ENCODE measurements at regions not wholly inside any gene's neighbourhood (a gene's known extent, or its start where the extent isn't known, plus 50 kb on each side); places are given as distances from the start of the nearest gene placed in this dataset.

GRCh38 chr15:81642451-81642990, 268.5 kb upstream of the TMC3 start:
- no peak for TF ChIP-seq POLR2A (IDR thresholded peaks at IDR 0.05; ENCODE audit: low read depth, low read length)
- TF ChIP-seq POLR2AphosphoS5 (IDR thresholded peaks at IDR 0.05; ENCODE audit: low read depth, low read length), result no peak
